ENCODE measurements at regions not wholly inside any gene's neighbourhood (a gene's known extent, or its start where the extent isn't known, plus 50 kb on each side); places are given as distances from the start of the nearest gene placed in this dataset.

DNA sequence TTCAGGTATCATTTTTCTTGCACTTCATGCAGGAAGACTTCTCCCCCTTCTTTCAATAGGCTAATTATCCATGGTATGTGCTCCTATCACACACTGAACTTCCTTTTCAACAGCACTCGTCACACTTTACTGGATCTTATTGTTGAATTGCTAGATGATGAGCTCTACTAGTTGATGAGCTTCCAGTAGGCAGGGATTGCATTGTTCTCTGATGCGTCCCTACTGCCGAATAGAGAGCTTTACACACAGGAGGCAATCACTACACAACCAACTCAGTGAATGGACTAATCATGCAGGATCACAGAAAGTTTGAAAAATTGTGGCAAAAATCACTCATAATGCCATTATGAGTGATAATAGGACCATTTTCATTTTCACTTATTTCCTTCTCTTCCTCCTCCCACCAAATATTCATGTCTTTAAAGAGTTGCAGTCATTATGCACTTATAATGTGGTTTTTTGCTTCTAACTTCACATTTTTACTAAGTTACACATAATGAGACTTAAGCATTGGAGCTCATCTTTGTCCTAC is 128.1 kb upstream of the ZNF648 start:
- TF ChIP-seq, protein P1, sequence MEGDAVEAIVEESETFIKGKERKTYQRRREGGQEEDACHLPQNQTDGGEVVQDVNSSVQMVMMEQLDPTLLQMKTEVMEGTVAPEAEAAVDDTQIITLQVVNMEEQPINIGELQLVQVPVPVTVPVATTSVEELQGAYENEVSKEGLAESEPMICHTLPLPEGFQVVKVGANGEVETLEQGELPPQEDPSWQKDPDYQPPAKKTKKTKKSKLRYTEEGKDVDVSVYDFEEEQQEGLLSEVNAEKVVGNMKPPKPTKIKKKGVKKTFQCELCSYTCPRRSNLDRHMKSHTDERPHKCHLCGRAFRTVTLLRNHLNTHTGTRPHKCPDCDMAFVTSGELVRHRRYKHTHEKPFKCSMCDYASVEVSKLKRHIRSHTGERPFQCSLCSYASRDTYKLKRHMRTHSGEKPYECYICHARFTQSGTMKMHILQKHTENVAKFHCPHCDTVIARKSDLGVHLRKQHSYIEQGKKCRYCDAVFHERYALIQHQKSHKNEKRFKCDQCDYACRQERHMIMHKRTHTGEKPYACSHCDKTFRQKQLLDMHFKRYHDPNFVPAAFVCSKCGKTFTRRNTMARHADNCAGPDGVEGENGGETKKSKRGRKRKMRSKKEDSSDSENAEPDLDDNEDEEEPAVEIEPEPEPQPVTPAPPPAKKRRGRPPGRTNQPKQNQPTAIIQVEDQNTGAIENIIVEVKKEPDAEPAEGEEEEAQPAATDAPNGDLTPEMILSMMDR (IDR thresholded peaks at IDR 0.05): no peak
- no peak for TF ChIP-seq POLR2A (IDR thresholded peaks at IDR 0.05)

All from Peyer's patch (tissue), 4 donors.